Naive thymus-derived CD4-positive, alpha-beta T cell (primary cell): ENCODE measurements at regions not wholly inside any gene's neighbourhood (a gene's known extent, or its start where the extent isn't known, plus 50 kb on each side); places are given as distances from the start of the nearest gene placed in this dataset.

Experiments used
- ATAC-seq: fragments of 150-1000 bp; cut with Tn5 transposase; 2 replicates; pipeline ENCODE4 v1.10.0; 2021; ENCODE audit warnings: mild to moderate bottlenecking, moderate library complexity
- CTCF ChIA-PET: fragments of 350-600 bp; sonication (Branson Sonifier 250); formaldehyde crosslinking; loops from one replicate; lab custom pipeline; 2021; ENCODE audit warnings: antibody characterized with exemption; lab: Charles Lee
- POLR2A ChIA-PET: fragments of 350-600 bp; sonication (Branson Sonifier 250); formaldehyde crosslinking; loops from one replicate; lab custom pipeline; 2021; ENCODE audit warnings: antibody characterized with exemption, inconsistent platforms; lab: Charles Lee
- DNase-seq, 9 donors: peaks; one replicate each; pipeline versions ENCODE4 v3.0.0 to v3.0.0-alpha.2; 2020 to 2022; ENCODE audit warnings: mixed read lengths in 1 of 9
- H3K27ac ChIP-seq: one replicate; pipeline ENCODE4 v1.7.0; 2013; ENCODE audit warnings: mild to moderate bottlenecking, low read depth, low read length, moderate library complexity
- H3K27me3 ChIP-seq, 2 donors: one replicate each; pipeline ENCODE4 v1.7.0; 2013; ENCODE audit warnings: low read length in 2 of 2, mild to moderate bottlenecking in 2 of 2, moderate library complexity in 2 of 2; ENCODE audit not compliant: control insufficient read depth in 2 of 2, insufficient read depth in 2 of 2
- H3K36me3 ChIP-seq, 3 experiments: 1 replicate in 2 of 3; 2 replicates in 1 of 3; pipeline ENCODE4 v1.7.0; 2013; ENCODE audit warnings: low read length in 3 of 3, mild to moderate bottlenecking in 3 of 3, moderate library complexity in 1 of 3; ENCODE audit not compliant: insufficient read depth in 3 of 3, control insufficient read depth in 2 of 3
- H3K4me1 ChIP-seq, 2 donors: one replicate each; pipeline ENCODE4 v1.7.0; 2013; ENCODE audit warnings: low read length in 2 of 2, mild to moderate bottlenecking in 2 of 2, moderate library complexity in 1 of 2; ENCODE audit not compliant: control insufficient read depth in 2 of 2, insufficient read depth in 2 of 2
- H3K4me3 ChIP-seq: 2 replicates; pipeline ENCODE4 v1.7.0; 2013; ENCODE audit warnings: mild to moderate bottlenecking, low read length
- H3K9me3 ChIP-seq, 3 experiments: 1 replicate in 2 of 3; 2 replicates in 1 of 3; pipeline ENCODE4 v1.7.0; 2013; ENCODE audit warnings: low read length in 3 of 3; ENCODE audit not compliant: control insufficient read depth in 2 of 3
- H3K27ac Mint-ChIP-seq, 9 donors: one replicate each; pipeline ENCODE4 v1.8.0; 2020 to 2022; ENCODE audit warnings: mixed read lengths in 9 of 9, mild to moderate bottlenecking in 8 of 9, moderate library complexity in 5 of 9, inconsistent platforms in 2 of 9
- H3K27me3 Mint-ChIP-seq, 5 donors: one replicate each; pipeline ENCODE4 v1.8.0; 2021 to 2022; ENCODE audit warnings: mixed read lengths in 5 of 5, mild to moderate bottlenecking in 1 of 5
- H3K36me3 Mint-ChIP-seq, 5 donors: one replicate each; pipeline ENCODE4 v1.8.0; 2020 to 2022; ENCODE audit warnings: mixed read lengths in 5 of 5, mild to moderate bottlenecking in 3 of 5, inconsistent platforms in 1 of 5
- H3K4me1 Mint-ChIP-seq, 7 donors: one replicate each; pipeline ENCODE4 v1.8.0; 2020 to 2022; ENCODE audit warnings: mixed read lengths in 7 of 7, mild to moderate bottlenecking in 3 of 7, inconsistent platforms in 1 of 7
- H3K4me3 Mint-ChIP-seq, 10 donors: one replicate each; pipeline ENCODE4 v1.8.0; 2020 to 2022; ENCODE audit warnings: mild to moderate bottlenecking in 10 of 10, mixed read lengths in 10 of 10, moderate library complexity in 6 of 10, inconsistent platforms in 2 of 10
- H3K9me3 Mint-ChIP-seq, 11 donors: one replicate each; pipeline ENCODE4 v1.8.0; 2020 to 2022; ENCODE audit warnings: mixed read lengths in 11 of 11, mild to moderate bottlenecking in 4 of 11, inconsistent platforms in 1 of 11, moderate library complexity in 1 of 11
- intact Hi-C, 2 donors: fragments of 100-400 bp; cut with micrococcal nuclease; formaldehyde crosslinking; loops; one replicate each; pipeline ENCODE4 v1.15.1; 2023

- ATAC-seq: no peak
Measured at GRCh38 chr18:39620551-39621168, 2055.1 kb upstream of the CELF4 start.

DNA sequence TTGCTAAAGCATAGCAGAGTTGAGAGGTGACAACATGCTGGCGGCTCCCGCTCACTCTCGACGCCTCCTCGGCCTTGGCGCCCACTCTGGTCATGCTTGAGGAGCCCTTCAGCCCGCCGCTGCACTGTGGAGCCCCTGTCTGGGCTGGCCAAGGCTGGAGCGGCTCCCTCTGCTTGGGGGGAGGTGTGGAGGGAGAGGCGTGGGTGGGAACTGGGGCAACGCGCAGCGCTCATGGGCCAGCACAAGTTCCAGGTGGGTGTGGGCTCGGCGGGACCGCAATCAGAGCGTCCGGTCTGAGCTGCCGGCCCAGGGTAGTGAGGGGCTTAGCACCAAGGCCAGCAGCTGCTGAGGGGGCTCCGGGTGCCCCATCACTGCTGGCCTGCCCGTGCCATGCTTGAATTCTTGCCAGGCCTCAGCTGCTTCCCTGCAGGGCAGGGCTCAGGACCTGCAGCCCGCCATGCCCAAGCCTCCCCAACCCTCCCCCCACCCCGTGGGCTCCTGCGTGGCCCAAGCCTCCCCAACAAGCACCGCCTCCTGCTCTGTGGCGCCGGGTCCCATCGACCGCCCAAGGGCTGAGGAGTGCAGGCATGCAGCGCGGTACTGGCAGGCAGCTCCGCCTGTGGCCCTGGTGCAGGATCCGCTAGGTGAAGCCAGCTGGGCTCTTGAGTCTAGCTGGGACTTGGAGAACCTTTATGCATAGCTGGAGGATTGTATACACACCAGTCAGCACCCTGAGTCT lies 2052.8 kb upstream of the CELF4 start:
- Mint-ChIP-seq H3K4me1 (no peaks in the 10 kb centered on the region), H3K27me3 (no peaks in the 10 kb centered on the region), H3K4me3 (no peak overlapping the region), H3K27ac (no peak overlapping the region), H3K36me3 (no peaks in the 10 kb centered on the region), H3K9me3 (peaks cover 0 to 11% (median 3%) of the 10 kb centered on the region in 11 donors)
- H3K9me3 ChIP-seq: no peaks in the 10 kb centered on the region
- intact Hi-C loops: no loop called here
- ChIA-PET POLR2A (no interaction called here), CTCF (no interaction called here)
- ATAC-seq: no peak
- no peaks in the 10 kb centered on the region for H3K36me3 ChIP-seq
- no peak overlapping the region for H3K27ac ChIP-seq
- H3K4me1 ChIP-seq: no peaks in the 10 kb centered on the region
- DNase-seq: no peak
- no peak overlapping the region for H3K4me3 ChIP-seq
- no peaks in the 10 kb centered on the region for H3K27me3 ChIP-seq

More at GRCh38 chr18:39620551-39621168, 2055.1 kb upstream of the CELF4 start:
- H3K27me3 Mint-ChIP-seq: no peaks in the 10 kb centered on the region
- H3K4me3 Mint-ChIP-seq: no peak overlapping the region
- Histone ChIP-seq H3K9me3 (no peaks in the 10 kb centered on the region), H3K4me3 (no peak overlapping the region), H3K36me3 (no peaks in the 10 kb centered on the region), H3K4me1 (no peaks in the 10 kb centered on the region), H3K27me3 (no peaks in the 10 kb centered on the region), H3K27ac (no peak overlapping the region)
- intact Hi-C loops: no loop called here
- ChIA-PET POLR2A (no interaction called here), CTCF (no interaction called here)
- H3K9me3 Mint-ChIP-seq: peaks cover 0 to 10% (median 3%) of the 10 kb centered on the region in 11 donors
- no peaks in the 10 kb centered on the region for H3K4me1 Mint-ChIP-seq
- DNase-seq: no peak
- H3K36me3 Mint-ChIP-seq: no peaks in the 10 kb centered on the region
- no peak overlapping the region for H3K27ac Mint-ChIP-seq

DNA sequence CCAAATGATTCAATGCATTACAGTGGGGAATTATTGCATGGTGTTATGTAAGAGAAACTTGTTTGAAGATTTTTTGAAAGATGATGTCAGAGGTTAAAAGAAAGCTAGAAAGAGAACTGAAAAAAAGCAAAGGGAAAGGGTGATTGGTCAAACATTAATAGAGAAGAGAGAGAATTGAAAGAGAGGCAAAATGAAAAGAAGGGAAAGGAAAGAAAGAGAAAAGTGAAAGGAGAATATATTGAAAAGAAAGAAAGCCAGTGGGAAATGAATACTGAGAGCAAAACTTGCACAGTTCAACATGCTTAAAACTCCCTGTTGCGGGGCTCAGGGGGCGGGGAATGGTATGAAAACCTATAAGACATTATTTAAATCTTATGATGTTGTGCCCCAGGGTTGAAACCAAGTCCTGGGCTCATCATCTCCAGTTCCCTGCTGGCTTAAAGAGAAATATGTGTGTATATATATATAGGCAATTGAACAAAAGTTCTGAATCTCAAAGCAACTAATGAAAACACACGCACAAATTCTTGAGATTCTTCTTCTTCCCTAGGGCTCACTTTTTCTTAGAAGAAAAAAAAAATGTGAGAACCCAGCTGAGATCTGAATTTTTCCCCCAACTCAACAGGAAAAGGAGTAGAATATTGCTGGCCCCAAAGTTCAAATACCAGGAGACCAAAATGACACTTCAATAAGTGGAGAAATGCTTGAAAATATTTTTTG lies 2045.9 kb upstream of the CELF4 start:
- Mint-ChIP-seq H3K27ac (no peak overlapping the region), H3K27me3 (no peaks in the 10 kb centered on the region), H3K9me3 (peaks cover 0 to 8% (median 0%) of the 10 kb centered on the region in 11 donors), H3K4me1 (no peaks in the 10 kb centered on the region), H3K36me3 (no peaks in the 10 kb centered on the region), H3K4me3 (no peak overlapping the region)
- H3K4me1 ChIP-seq: no peaks in the 10 kb centered on the region
- H3K27ac ChIP-seq: no peak overlapping the region
- no peak overlapping the region for H3K4me3 ChIP-seq
- intact Hi-C loops: no loop called here
- no peak for DNase-seq
- POLR2A ChIA-PET: no interaction called here
- no peaks in the 10 kb centered on the region for H3K27me3 ChIP-seq
- no peaks in the 10 kb centered on the region for H3K9me3 ChIP-seq
- ATAC-seq: no peak
- CTCF ChIA-PET: no interaction called here
- H3K36me3 ChIP-seq: no peaks in the 10 kb centered on the region

DNA sequence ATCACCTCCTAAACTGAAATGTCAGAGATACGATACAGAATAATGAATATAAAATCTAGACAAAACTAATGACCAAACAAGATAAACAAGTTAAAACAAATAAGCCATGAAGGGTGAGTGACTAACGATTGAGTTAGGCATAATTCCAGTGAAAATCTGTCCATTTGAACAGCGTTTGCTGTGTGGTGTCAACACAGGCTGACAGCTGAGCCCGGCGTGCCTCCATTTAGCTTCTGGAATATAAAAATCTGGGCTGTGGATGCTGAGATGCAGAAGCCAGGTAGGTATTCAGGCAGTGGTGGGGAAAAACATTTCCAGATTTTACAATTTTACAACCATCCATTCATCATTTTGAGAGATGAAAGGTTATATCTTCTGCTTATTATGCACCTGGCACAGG lies 2041.4 kb upstream of the CELF4 start:
- Histone ChIP-seq H3K4me1 (no peaks in the 10 kb centered on the region), H3K36me3 (no peaks in the 10 kb centered on the region), H3K27me3 (no peaks in the 10 kb centered on the region), H3K27ac (no peak overlapping the region), H3K9me3 (no peaks in the 10 kb centered on the region), H3K4me3 (no peak overlapping the region)
- ATAC-seq (no peak), DNase-seq (no peak)
- Mint-ChIP-seq H3K4me3 (no peak overlapping the region), H3K4me1 (no peaks in the 10 kb centered on the region), H3K27ac (no peak overlapping the region), H3K27me3 (no peaks in the 10 kb centered on the region), H3K9me3 (peaks cover 0 to 8% (median 1%) of the 10 kb centered on the region in 11 donors), H3K36me3 (no peaks in the 10 kb centered on the region)
- ChIA-PET CTCF (no interaction called here), POLR2A (no interaction called here)
- intact Hi-C loops: no loop called here

- DNase-seq (no peak), ATAC-seq (no peak)
- Histone ChIP-seq H3K27ac (no peak overlapping the region), H3K36me3 (no peaks in the 10 kb centered on the region), H3K27me3 (no peaks in the 10 kb centered on the region), H3K4me3 (no peak overlapping the region), H3K9me3 (no peaks in the 10 kb centered on the region), H3K4me1 (no peaks in the 10 kb centered on the region)
- Mint-ChIP-seq H3K36me3 (no peaks in the 10 kb centered on the region), H3K27me3 (no peaks in the 10 kb centered on the region), H3K4me1 (no peaks in the 10 kb centered on the region), H3K9me3 (peaks cover 0 to 10% (median 0%) of the 10 kb centered on the region in 11 donors), H3K4me3 (no peak overlapping the region), H3K27ac (no peak overlapping the region)
- ChIA-PET POLR2A (no interaction called here), CTCF (no interaction called here)
- intact Hi-C loops: no loop called here
Measured at GRCh38 chr18:39604836-39605235, 2039.2 kb upstream of the CELF4 start.

DNA sequence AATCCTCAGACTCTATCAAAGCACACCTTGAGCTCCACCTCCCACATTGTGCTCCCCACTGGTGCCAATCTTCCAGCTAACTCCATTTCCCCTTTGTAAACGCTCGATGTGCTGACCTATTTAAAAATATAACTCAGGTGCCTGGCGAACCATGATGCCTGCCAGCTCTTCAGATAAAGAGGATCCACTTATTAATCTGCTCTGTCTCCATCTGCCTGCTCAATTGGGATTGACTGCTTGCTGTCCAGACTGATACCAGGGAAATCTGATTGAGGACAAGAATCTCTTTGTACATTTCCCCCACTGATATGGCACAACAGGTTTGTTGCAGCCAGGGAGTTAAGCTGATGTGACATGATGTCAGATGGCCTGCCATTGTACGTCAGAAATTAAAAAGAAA lies 2036.5 kb upstream of the CELF4 start:
- no peak overlapping the region for H3K27ac Mint-ChIP-seq
- CTCF ChIA-PET: no interaction called here
- ATAC-seq: no peak
- no peaks in the 10 kb centered on the region for H3K9me3 ChIP-seq
- H3K9me3 Mint-ChIP-seq: peaks cover 0 to 12% (median 0%) of the 10 kb centered on the region in 11 donors
- no peak overlapping the region for H3K4me3 ChIP-seq
- intact Hi-C loops: no loop called here
- POLR2A ChIA-PET: no interaction called here
- no peaks in the 10 kb centered on the region for H3K36me3 Mint-ChIP-seq
- no peaks in the 10 kb centered on the region for H3K27me3 Mint-ChIP-seq
- H3K27me3 ChIP-seq: no peaks in the 10 kb centered on the region
- H3K27ac ChIP-seq: no peak overlapping the region
- no peak for DNase-seq
- no peaks in the 10 kb centered on the region for H3K4me1 Mint-ChIP-seq
- no peaks in the 10 kb centered on the region for H3K36me3 ChIP-seq
- H3K4me1 ChIP-seq: no peaks in the 10 kb centered on the region
- H3K4me3 Mint-ChIP-seq: no peak overlapping the region
